Liver (tissue), 3 donors: ENCODE measurements at regions not wholly inside any gene's neighbourhood (a gene's known extent, or its start where the extent isn't known, plus 50 kb on each side); places are given as distances from the start of the nearest gene placed in this dataset.

Experiments
- GABPA ChIP-seq, 2 donors: IDR thresholded peaks in 1 of 2; conservative IDR thresholded peaks in 1 of 2; 2 replicates each; pipeline ENCODE4 v1.6.1; 2016; ENCODE audit warnings: antibody characterized with exemption in 2 of 2, mild to moderate bottlenecking in 1 of 2, moderate library complexity in 1 of 2
- JUND ChIP-seq, 2 donors: IDR thresholded peaks; 2 replicates each; pipeline ENCODE4 v1.6.1; 2016; ENCODE audit warnings: antibody characterized with exemption in 2 of 2
- RAD21 ChIP-seq, 2 donors: IDR thresholded peaks; 2 replicates each; pipeline ENCODE4 v1.6.1; 2016; ENCODE audit warnings: antibody characterized with exemption in 2 of 2, mild to moderate bottlenecking in 2 of 2
- RXRA ChIP-seq, 2 donors: IDR thresholded peaks; 2 replicates each; pipeline ENCODE4 v1.6.1; 2017 to 2018; ENCODE audit warnings: antibody characterized with exemption in 2 of 2, mild to moderate bottlenecking in 1 of 2
- TAF1 ChIP-seq: conservative IDR thresholded peaks from 2 replicates; pipeline ENCODE4 v1.6.1; 2016; ENCODE audit warnings: antibody characterized with exemption, mild to moderate bottlenecking
- YY1 ChIP-seq: IDR thresholded peaks from 2 replicates; pipeline ENCODE4 v1.6.1; 2016; ENCODE audit warnings: antibody characterized with exemption, mild to moderate bottlenecking
- TF ChIP-seq, protein P1 (sequence below): fragments of 150-350 bp; IDR thresholded peaks from 2 replicates; pipeline ENCODE4 v1.5.1; 2017; ENCODE audit warnings: improper control_type of control experiment, low read depth, low read length; ENCODE audit not compliant: missing input control
- TF ChIP-seq, protein P2 (sequence below): IDR thresholded peaks from 2 replicates; pipeline ENCODE4 v1.6.1; 2016; ENCODE audit warnings: antibody characterized with exemption, mild to moderate bottlenecking
- donor health status: healthy.
- donor health status: healthy.

DNA sequence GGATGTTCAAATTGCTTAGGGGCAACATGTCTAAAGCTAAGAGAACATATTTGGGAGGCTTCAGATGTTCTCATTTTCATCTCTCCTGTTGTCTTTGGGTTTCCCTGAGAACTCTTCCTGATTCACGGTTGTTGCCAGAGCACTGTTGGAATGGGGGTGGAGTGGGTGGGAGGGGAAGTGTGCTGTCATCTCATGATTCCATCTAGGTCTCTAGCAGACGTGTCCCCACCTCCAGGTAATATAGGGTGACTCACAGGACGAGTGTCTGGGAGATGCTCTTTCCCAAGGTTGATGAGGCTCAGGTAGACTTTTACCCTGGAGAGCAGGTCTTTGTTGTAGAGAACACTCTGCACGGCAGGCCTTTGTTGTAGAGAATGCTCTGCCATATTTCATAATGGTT lies 636.9 kb downstream of the QKI start:
- TF ChIP-seq, protein P1, sequence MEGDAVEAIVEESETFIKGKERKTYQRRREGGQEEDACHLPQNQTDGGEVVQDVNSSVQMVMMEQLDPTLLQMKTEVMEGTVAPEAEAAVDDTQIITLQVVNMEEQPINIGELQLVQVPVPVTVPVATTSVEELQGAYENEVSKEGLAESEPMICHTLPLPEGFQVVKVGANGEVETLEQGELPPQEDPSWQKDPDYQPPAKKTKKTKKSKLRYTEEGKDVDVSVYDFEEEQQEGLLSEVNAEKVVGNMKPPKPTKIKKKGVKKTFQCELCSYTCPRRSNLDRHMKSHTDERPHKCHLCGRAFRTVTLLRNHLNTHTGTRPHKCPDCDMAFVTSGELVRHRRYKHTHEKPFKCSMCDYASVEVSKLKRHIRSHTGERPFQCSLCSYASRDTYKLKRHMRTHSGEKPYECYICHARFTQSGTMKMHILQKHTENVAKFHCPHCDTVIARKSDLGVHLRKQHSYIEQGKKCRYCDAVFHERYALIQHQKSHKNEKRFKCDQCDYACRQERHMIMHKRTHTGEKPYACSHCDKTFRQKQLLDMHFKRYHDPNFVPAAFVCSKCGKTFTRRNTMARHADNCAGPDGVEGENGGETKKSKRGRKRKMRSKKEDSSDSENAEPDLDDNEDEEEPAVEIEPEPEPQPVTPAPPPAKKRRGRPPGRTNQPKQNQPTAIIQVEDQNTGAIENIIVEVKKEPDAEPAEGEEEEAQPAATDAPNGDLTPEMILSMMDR = no peak
- TF ChIP-seq RAD21 (IDR thresholded peaks at IDR 0.05) (no peak), YY1 (no peak), GABPA (IDR thresholded peaks at IDR 0.05 in 1 of 2, conservative IDR thresholded peaks at IDR 0.05 in 1 of 2) (no peak), RXRA (IDR thresholded peaks at IDR 0.05) (no peak), JUND (IDR thresholded peaks at IDR 0.05) (no peak), TAF1 (no peak)
- TF ChIP-seq, protein P2, sequence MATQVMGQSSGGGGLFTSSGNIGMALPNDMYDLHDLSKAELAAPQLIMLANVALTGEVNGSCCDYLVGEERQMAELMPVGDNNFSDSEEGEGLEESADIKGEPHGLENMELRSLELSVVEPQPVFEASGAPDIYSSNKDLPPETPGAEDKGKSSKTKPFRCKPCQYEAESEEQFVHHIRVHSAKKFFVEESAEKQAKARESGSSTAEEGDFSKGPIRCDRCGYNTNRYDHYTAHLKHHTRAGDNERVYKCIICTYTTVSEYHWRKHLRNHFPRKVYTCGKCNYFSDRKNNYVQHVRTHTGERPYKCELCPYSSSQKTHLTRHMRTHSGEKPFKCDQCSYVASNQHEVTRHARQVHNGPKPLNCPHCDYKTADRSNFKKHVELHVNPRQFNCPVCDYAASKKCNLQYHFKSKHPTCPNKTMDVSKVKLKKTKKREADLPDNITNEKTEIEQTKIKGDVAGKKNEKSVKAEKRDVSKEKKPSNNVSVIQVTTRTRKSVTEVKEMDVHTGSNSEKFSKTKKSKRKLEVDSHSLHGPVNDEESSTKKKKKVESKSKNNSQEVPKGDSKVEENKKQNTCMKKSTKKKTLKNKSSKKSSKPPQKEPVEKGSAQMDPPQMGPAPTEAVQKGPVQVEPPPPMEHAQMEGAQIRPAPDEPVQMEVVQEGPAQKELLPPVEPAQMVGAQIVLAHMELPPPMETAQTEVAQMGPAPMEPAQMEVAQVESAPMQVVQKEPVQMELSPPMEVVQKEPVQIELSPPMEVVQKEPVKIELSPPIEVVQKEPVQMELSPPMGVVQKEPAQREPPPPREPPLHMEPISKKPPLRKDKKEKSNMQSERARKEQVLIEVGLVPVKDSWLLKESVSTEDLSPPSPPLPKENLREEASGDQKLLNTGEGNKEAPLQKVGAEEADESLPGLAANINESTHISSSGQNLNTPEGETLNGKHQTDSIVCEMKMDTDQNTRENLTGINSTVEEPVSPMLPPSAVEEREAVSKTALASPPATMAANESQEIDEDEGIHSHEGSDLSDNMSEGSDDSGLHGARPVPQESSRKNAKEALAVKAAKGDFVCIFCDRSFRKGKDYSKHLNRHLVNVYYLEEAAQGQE = no peak
